C4-2B (cell line): ENCODE measurements at regions not wholly inside any gene's neighbourhood (a gene's known extent, or its start where the extent isn't known, plus 50 kb on each side); places are given as distances from the start of the nearest gene placed in this dataset.

ENCODE experiments used
- ZFX ChIP-seq: fragments of 450-650 bp; IDR thresholded peaks from 2 replicates; pipeline ENCODE4 v1.6.1; 2017
- TF ChIP-seq, protein P1 (sequence below): fragments of 450-650 bp; conservative IDR thresholded peaks from 2 replicates; pipeline ENCODE4 v1.5.1; 2017; ENCODE audit warnings: mild to moderate bottlenecking

DNA sequence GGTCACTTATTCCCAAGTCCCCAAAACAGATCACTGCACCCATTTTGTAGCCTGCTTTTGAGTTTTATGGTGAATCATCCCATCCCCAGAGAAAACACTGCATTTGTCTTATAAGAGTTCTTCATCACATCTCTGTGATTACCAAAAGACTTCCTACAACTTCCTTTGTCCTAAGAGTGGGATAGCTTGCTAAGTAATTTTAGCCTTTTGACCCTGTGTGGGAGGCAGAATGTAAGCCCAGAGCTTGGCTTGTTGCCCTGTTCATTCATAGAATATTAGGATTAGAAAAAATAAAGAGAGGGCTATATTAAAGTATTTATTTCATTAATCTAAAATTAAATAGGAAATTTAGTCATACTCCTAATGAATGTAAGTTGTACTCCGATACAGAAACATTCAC is 213.3 kb downstream of the MZT1 start:
- TF ChIP-seq, protein P1, sequence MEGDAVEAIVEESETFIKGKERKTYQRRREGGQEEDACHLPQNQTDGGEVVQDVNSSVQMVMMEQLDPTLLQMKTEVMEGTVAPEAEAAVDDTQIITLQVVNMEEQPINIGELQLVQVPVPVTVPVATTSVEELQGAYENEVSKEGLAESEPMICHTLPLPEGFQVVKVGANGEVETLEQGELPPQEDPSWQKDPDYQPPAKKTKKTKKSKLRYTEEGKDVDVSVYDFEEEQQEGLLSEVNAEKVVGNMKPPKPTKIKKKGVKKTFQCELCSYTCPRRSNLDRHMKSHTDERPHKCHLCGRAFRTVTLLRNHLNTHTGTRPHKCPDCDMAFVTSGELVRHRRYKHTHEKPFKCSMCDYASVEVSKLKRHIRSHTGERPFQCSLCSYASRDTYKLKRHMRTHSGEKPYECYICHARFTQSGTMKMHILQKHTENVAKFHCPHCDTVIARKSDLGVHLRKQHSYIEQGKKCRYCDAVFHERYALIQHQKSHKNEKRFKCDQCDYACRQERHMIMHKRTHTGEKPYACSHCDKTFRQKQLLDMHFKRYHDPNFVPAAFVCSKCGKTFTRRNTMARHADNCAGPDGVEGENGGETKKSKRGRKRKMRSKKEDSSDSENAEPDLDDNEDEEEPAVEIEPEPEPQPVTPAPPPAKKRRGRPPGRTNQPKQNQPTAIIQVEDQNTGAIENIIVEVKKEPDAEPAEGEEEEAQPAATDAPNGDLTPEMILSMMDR: no peak
- TF ChIP-seq ZFX: no peak
